CD4-positive, alpha-beta memory T cell (primary cell): ENCODE measurements at regions not wholly inside any gene's neighbourhood (a gene's known extent, or its start where the extent isn't known, plus 50 kb on each side); places are given as distances from the start of the nearest gene placed in this dataset.
"Not testable (repeated sequence)": the region's sequence is repeated elsewhere in the genome, so short reads cannot be mapped to it uniquely, and the experiment has no call there.

Experiments used
- CTCF ChIA-PET: fragments of 350-600 bp; sonication (Branson Sonifier 250); formaldehyde crosslinking; loops from one replicate; lab custom pipeline; 2021; ENCODE audit warnings: inconsistent platforms; ENCODE audit not compliant: partially characterized antibody; lab: Charles Lee
- POLR2A ChIA-PET: fragments of 350-600 bp; sonication (Branson Sonifier 250); formaldehyde crosslinking; loops from one replicate; lab custom pipeline; 2021; ENCODE audit not compliant: partially characterized antibody; lab: Charles Lee
- DNase-seq, 5 donors: peaks; one replicate each; pipeline versions ENCODE4 v3.0.0 to v3.0.0-alpha.2; 2020 to 2022; ENCODE audit warnings: mixed read lengths in 1 of 5
- H3K27ac ChIP-seq: one replicate; pipeline ENCODE4 v1.7.0; 2013; ENCODE audit warnings: low read depth, low read length
- H3K27me3 ChIP-seq: 2 replicates; pipeline ENCODE4 v1.7.0; 2013; ENCODE audit warnings: mild to moderate bottlenecking, low read length, moderate library complexity; ENCODE audit not compliant: insufficient read depth
- H3K36me3 ChIP-seq: 2 replicates; pipeline ENCODE4 v1.7.0; 2013; ENCODE audit warnings: mild to moderate bottlenecking, low read length, moderate library complexity; ENCODE audit not compliant: insufficient read depth
- H3K4me1 ChIP-seq: 2 replicates; pipeline ENCODE4 v1.7.0; 2013; ENCODE audit warnings: mild to moderate bottlenecking, low read length, moderate library complexity; ENCODE audit not compliant: insufficient read depth
- H3K4me3 ChIP-seq, 2 donors: one replicate each; pipeline ENCODE4 v1.7.0; 2013; ENCODE audit warnings: low read length in 2 of 2, mild to moderate bottlenecking in 1 of 2
- H3K9me3 ChIP-seq, 2 donors: one replicate each; pipeline ENCODE4 v1.7.0; 2013; ENCODE audit warnings: low read length in 2 of 2, control low read depth in 1 of 2; ENCODE audit not compliant: control insufficient read depth in 1 of 2
- H3K27ac Mint-ChIP-seq, 7 donors: one replicate each; pipeline ENCODE4 v1.8.0; 2020 to 2021; ENCODE audit warnings: mixed read lengths in 7 of 7, mild to moderate bottlenecking in 6 of 7, inconsistent platforms in 3 of 7, moderate library complexity in 3 of 7
- H3K27me3 Mint-ChIP-seq, 2 donors: one replicate each; pipeline ENCODE4 v1.8.0; 2020 to 2021; ENCODE audit warnings: mixed read lengths in 2 of 2
- H3K36me3 Mint-ChIP-seq, 2 donors: one replicate each; pipeline ENCODE4 v1.8.0; 2020 to 2021; ENCODE audit warnings: mixed read lengths in 2 of 2, inconsistent platforms in 1 of 2, mild to moderate bottlenecking in 1 of 2
- H3K4me1 Mint-ChIP-seq, 4 donors: one replicate each; pipeline ENCODE4 v1.8.0; 2020 to 2021; ENCODE audit warnings: mixed read lengths in 4 of 4, mild to moderate bottlenecking in 1 of 4
- H3K4me3 Mint-ChIP-seq, 8 donors: one replicate each; pipeline ENCODE4 v1.8.0; 2020 to 2021; ENCODE audit warnings: mixed read lengths in 8 of 8, mild to moderate bottlenecking in 7 of 8, moderate library complexity in 6 of 8, inconsistent platforms in 3 of 8
- H3K9me3 Mint-ChIP-seq, 8 donors: one replicate each; pipeline ENCODE4 v1.8.0; 2020 to 2021; ENCODE audit warnings: mixed read lengths in 8 of 8, mild to moderate bottlenecking in 5 of 8, inconsistent platforms in 3 of 8, moderate library complexity in 1 of 8
- intact Hi-C: fragments of 100-400 bp; cut with micrococcal nuclease; formaldehyde crosslinking; loops from one replicate; pipeline ENCODE4 v1.15.1; 2023

DNA sequence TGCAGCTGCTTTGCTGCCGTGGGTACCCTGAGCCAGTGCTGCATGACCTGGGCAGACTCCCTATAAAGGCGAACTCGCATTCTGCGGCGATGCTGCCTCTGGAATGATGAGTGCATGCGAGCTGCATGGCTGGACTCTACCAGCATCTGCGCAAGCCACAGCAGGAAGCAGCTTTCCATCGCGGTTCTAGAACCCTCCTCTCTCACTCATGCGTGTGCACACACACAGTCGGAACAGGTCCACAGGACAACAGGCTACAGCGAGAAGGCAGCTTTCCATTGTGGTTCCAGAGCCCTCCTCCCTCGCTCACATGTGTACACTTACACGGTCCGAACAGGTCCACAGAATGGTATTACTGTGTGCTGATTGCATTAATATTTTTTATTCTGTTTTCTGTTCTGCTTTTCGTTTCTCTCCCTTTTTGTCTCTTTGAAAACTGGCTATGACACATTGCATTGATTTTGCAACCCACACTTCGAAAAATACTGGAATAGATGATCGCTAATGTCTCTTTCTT, 69.1 kb downstream of the NPIPB11 start:
- peak overlapping the region in 1 of 7 donors; percentile 37 for H3K27ac Mint-ChIP-seq
- H3K4me3 Mint-ChIP-seq, H3K9me3 ChIP-seq, H3K36me3 ChIP-seq, H3K4me1 Mint-ChIP-seq, H3K27me3 Mint-ChIP-seq, H3K4me3 ChIP-seq, CTCF ChIA-PET, POLR2A ChIA-PET, H3K27ac ChIP-seq, H3K27me3 ChIP-seq, intact Hi-C loops, DNase-seq, H3K4me1 ChIP-seq, H3K9me3 Mint-ChIP-seq, H3K36me3 Mint-ChIP-seq: not testable (repeated sequence)

DNA sequence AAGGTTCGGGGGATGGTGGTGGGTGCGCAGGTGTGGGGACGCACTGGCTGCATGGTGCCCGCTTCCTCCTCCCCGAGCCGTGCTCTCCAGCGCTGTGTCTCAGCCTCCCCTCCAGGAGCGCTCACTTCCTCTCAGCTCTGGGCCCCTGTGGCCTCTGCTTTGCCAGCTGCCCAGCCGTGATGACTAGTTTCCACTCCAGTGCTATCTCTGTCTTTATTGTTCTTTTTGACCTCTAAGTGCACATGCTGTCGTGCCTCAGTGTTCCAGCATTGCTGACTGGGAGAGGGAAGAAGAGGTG, 71.0 kb downstream of the NPIPB11 start:
- H3K36me3 Mint-ChIP-seq, H3K27ac ChIP-seq, H3K27me3 Mint-ChIP-seq, H3K9me3 ChIP-seq, DNase-seq, H3K9me3 Mint-ChIP-seq, POLR2A ChIA-PET, H3K4me3 Mint-ChIP-seq, H3K4me1 Mint-ChIP-seq, H3K4me1 ChIP-seq, intact Hi-C loops, H3K27me3 ChIP-seq, H3K36me3 ChIP-seq, CTCF ChIA-PET, H3K4me3 ChIP-seq, H3K27ac Mint-ChIP-seq: not testable (repeated sequence)

DNA sequence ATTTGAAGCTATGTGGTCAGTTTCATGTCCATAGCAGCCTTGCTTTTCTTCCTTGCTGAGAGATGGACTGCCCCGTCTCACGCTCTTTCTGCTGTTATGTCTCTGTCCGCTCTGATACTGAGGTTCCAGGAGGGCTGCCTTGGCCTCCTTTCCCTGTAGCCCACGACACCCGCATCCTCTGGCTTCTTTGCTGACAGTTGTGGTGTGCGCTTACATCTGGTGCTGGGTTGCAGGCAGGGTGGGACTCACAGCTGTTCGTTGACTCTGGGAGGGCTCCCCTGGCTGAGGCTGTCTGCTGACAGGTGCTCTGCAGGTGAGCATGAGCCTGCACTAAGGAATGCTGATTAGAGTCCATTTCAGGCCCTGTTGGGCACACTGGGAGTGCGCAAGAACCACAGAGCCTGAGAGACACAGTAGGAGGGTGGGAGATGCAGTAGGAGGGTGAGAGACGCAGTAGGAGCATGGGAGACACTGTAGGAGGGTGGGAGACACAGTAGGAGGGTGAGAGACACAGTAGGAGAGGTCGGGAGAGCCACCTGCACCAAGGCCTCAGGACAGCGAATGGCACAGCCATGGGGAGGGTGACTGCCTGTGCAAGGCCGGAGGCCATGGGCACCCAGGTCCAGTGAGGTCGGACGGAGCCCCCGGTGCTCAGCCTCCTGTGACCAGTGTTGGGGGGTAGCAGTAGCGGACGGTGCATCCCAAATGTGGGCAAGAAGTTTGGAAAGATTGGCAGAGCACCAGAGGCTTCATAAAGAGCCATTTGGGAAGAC, 71.5 kb downstream of the NPIPB11 start:
- peak overlapping the region in 1 of 7 donors; percentile 52 for H3K27ac Mint-ChIP-seq
- H3K36me3 ChIP-seq, H3K27me3 Mint-ChIP-seq, DNase-seq, H3K4me1 Mint-ChIP-seq, H3K4me1 ChIP-seq, POLR2A ChIA-PET, intact Hi-C loops, H3K4me3 Mint-ChIP-seq, H3K4me3 ChIP-seq, H3K9me3 Mint-ChIP-seq, H3K27me3 ChIP-seq, H3K27ac ChIP-seq, H3K9me3 ChIP-seq, CTCF ChIA-PET, H3K36me3 Mint-ChIP-seq: not testable (repeated sequence)

DNA sequence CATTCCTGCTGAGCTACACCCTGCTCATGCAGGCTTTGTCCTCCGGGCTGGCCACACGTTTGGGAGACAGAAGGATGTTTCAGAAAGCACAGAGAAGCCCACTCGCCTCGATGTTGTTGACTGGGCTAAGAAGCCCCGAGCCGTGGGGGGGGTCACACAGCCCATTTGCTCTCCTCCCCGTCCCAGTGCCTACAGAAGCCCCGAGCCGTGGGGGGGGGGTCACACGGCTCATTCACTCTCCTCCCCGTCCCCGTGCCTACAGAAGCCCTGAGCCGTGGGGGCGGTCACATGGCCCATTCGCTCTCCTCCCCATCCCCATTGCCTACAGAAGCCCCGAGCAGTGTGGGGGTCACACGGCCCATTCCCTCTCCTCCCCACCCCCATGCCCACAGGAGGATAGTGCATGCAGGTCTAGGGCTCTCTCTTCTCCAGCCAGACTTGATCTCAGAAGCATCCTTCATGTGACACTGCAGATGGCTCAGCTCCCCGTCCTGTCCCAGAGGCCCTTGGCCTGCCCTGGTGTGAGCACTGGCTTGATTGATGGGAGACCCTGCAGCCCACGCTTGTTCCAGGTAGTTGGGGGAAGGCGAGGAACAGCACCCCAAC, 72.9 kb downstream of the NPIPB11 start:
- POLR2A ChIA-PET, H3K27me3 ChIP-seq, H3K4me1 ChIP-seq, H3K27ac ChIP-seq, H3K9me3 ChIP-seq, CTCF ChIA-PET, H3K4me1 Mint-ChIP-seq, H3K27me3 Mint-ChIP-seq, intact Hi-C loops, DNase-seq, H3K36me3 Mint-ChIP-seq, H3K4me3 Mint-ChIP-seq, H3K27ac Mint-ChIP-seq, H3K9me3 Mint-ChIP-seq, H3K36me3 ChIP-seq, H3K4me3 ChIP-seq: not testable (repeated sequence)

DNA sequence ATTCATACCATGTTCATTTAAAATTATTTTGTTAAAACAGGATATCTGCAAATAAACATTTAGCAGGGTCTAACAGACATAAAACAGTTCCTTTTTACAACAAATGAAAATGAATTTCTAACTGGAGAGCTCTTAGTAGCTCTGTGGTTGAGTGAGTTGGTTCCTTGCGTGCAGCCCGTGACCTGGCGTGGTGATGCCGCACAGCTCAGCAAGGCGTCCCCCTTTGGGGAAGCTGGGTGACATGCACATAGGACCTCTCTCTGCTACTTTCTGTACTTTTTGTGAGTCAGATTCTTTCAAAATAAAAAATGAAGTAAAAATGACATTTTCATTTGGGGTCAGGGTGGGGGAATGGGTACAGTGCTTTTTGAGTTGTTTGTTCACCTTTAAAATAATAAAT, 75.9 kb downstream of the NPIPB11 start:
- H3K36me3 ChIP-seq, H3K4me1 Mint-ChIP-seq, CTCF ChIA-PET, H3K27me3 Mint-ChIP-seq, H3K4me3 Mint-ChIP-seq, POLR2A ChIA-PET, H3K36me3 Mint-ChIP-seq, H3K4me3 ChIP-seq, H3K27me3 ChIP-seq, intact Hi-C loops, DNase-seq, H3K9me3 ChIP-seq, H3K27ac ChIP-seq, H3K9me3 Mint-ChIP-seq, H3K27ac Mint-ChIP-seq, H3K4me1 ChIP-seq: not testable (repeated sequence)

DNA sequence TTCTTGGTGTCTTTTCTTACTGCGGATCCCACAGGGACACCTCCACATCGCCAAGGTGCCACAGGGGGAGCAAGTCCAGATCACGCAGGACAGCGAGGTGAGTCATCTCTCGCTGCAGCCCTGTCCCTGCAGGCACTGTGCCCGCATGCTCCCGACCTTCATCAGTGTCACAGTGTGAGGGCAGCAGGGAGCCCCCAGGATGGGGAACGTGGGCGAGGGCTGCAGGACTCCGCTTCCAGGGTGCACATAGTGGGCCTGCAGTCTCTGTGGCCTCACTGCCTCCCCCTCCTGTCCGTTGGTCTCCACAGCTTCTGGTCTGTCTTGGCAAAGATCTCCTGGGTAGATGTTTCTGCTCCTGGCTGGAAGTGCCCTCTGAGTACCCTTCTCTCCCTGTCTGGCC, 78.0 kb downstream of the NPIPB11 start:
- H3K4me1 Mint-ChIP-seq, POLR2A ChIA-PET, CTCF ChIA-PET: not testable (repeated sequence)

DNA sequence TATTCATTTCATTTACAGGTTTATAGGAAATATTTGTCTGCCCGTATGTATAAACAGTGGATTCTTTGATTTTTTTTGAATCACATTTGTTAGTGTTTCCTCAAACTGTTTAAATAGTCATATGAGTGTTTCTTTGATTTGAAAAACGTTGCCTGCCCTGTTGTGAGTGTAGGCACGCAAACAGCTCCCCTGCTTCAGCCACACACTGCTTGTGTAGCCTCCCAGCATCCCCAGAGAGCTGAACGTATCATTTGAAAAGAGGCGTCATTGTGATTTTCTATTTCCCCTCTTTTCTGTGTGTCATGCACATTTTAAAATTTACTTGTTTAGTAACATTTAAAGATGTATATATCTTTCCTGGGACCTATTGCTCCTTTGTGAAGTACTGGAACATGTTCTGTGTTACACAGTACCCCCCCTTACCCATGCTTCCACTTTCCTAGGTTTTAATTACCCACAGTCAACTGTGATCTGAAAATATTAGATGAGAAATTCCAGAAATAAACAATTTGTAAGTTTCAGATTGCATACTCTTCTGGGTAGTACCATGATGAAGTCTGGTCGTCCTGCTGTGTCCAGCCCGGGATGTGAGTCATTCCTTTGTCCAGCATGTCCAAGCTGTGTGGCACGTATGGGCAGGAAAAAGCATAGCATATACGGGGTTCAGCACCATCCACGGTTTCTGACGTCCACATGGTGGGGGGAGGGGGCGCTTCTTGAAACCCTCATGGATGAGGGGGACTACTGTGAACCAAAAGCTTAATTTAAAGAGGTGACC, 78.7 kb downstream of the NPIPB11 start:
- H3K4me1 ChIP-seq, H3K36me3 ChIP-seq, H3K36me3 Mint-ChIP-seq, H3K4me3 ChIP-seq, H3K4me1 Mint-ChIP-seq, H3K9me3 ChIP-seq, H3K27ac ChIP-seq, intact Hi-C loops, POLR2A ChIA-PET, H3K27me3 Mint-ChIP-seq, H3K27me3 ChIP-seq, H3K4me3 Mint-ChIP-seq, DNase-seq, H3K9me3 Mint-ChIP-seq, CTCF ChIA-PET: not testable (repeated sequence)
- H3K27ac Mint-ChIP-seq = peak overlapping the region in 2 of 7 donors; percentile 19 to 23

More for the DNA sequence above, 78.0 kb downstream of the NPIPB11 start:
- intact Hi-C loops, H3K9me3 Mint-ChIP-seq, H3K4me1 ChIP-seq, H3K27me3 ChIP-seq, H3K9me3 ChIP-seq, H3K27me3 Mint-ChIP-seq, H3K4me3 ChIP-seq, H3K36me3 Mint-ChIP-seq, H3K4me3 Mint-ChIP-seq, H3K27ac Mint-ChIP-seq, H3K27ac ChIP-seq, H3K36me3 ChIP-seq, DNase-seq: not testable (repeated sequence)
